HCT116 (cell line): ENCODE measurements at regions not wholly inside any gene's neighbourhood (a gene's known extent, or its start where the extent isn't known, plus 50 kb on each side); places are given as distances from the start of the nearest gene placed in this dataset.
"Not testable (repeated sequence)": the region's sequence is repeated elsewhere in the genome, so short reads cannot be mapped to it uniquely, and the experiment has no call there.

Experiments used
- ATAC-seq: fragments of 200-7000 bp; cut with Tn5 transposase; 2 replicates; pipeline ENCODE4 v1.9.1; 2020; ENCODE audit warnings: mild to moderate bottlenecking, moderate library complexity
- BruUV-seq: library from RNA; stranded (reverse); fragments of 400-500 nt; replicated peaks from 2 replicates; lab custom pipeline; 2021; lab: Mats Ljungman, UMichigan
- CTCF ChIA-PET: fragments of 300-600 bp; sonication (Branson Sonifier 250); formaldehyde crosslinking; loops from one replicate; lab custom pipeline; 2021; ENCODE audit warnings: antibody characterized with exemption; lab: Charles Lee
- POLR2A ChIA-PET: fragments of 300-600, 350-600 bp; sonication (Branson Sonifier 250); formaldehyde crosslinking; loops from one replicate; lab custom pipeline; 2021; ENCODE audit warnings: antibody characterized with exemption; lab: Charles Lee
- RAD21 ChIA-PET, 2 experiments: fragments of 300-600 bp; sonication (Branson Sonifier 250); formaldehyde crosslinking; loops; one replicate each; lab custom pipeline; 2023; ENCODE audit warnings: low total read pairs in 2 of 2; ENCODE audit not compliant: uncharacterized antibody in 2 of 2, unreplicated experiment in 2 of 2, low non-redundant PET in 1 of 2; lab: Charles Lee
- DNase-seq: peaks from one replicate; pipeline ENCODE4 v3.0.0-alpha.2; 2010; ENCODE audit warnings: low read depth, low spot score
- H2AFZ ChIP-seq: fragments of 200-600 bp; shearing (Covaris generic), sonication (generic); 2 replicates; pipeline ENCODE4 v1.6.1; 2017; ENCODE audit warnings: low read depth, mixed run types, mixed read lengths, antibody characterized with exemption, low read length; ENCODE audit not compliant: poor library complexity, severe bottlenecking
- H3K27ac ChIP-seq: 2 replicates; pipeline ENCODE4 v1.5.1; 2012; ENCODE audit warnings: low read depth, low read length
- H3K27me3 ChIP-seq: fragments of 200-600 bp; sonication (generic); 2 replicates; pipeline ENCODE4 v1.6.1; 2016; ENCODE audit warnings: mixed run types, low read length, mixed read lengths; ENCODE audit not compliant: insufficient read depth
- H3K36me3 ChIP-seq, 2 experiments: fragments of 200-500 bp in 1 of 2; fragments of 200-600 bp in 1 of 2; sonication (Bioruptor generic) in 1 of 2; sonication (generic) in 1 of 2; 2 replicates each; pipeline versions ENCODE4 v1.5.1 to v1.6.1; 2014 to 2016; ENCODE audit warnings: low read length in 2 of 2, inconsistent platforms in 1 of 2, mixed read lengths in 1 of 2, mixed run types in 1 of 2; ENCODE audit not compliant: insufficient read depth in 2 of 2, control insufficient read depth in 1 of 2
- H3K4me1 ChIP-seq, 2 experiments: fragments of 200-600 bp in 1 of 2; sonication (generic) in 1 of 2; 2 replicates each; pipeline versions ENCODE4 v1.5.1 to v1.6.1; 2012 to 2017; ENCODE audit warnings: low read length in 2 of 2, inconsistent platforms in 1 of 2, mild to moderate bottlenecking in 1 of 2, mixed read lengths in 1 of 2, mixed run types in 1 of 2, moderate library complexity in 1 of 2; ENCODE audit not compliant: insufficient read depth in 2 of 2, control insufficient read depth in 1 of 2
- H3K4me2 ChIP-seq: fragments of 200-600 bp; sonication (generic); 2 replicates; pipeline ENCODE4 v1.6.1; 2017; ENCODE audit warnings: mixed run types, low read length, mixed read lengths
- H3K4me3 ChIP-seq, 2 experiments: fragments of 200-600 bp in 1 of 2; sonication (generic) in 1 of 2; replicated peaks in 1 of 2; 2 replicates each; pipeline ENCODE4 v1.5.1; 2011 to 2016; ENCODE audit warnings: low read length in 2 of 2, control low read depth in 1 of 2, low read depth in 1 of 2, mild to moderate bottlenecking in 1 of 2, mixed read lengths in 1 of 2, mixed run types in 1 of 2
- H3K79me2 ChIP-seq: fragments of 200-600 bp; sonication (generic); 2 replicates; pipeline ENCODE4 v1.6.1; 2017; ENCODE audit warnings: mild to moderate bottlenecking, mixed run types, low read length, moderate library complexity, mixed read lengths; ENCODE audit not compliant: insufficient read depth
- H3K9ac ChIP-seq: fragments of 200-600 bp; sonication (generic); 2 replicates; pipeline ENCODE4 v1.6.1; 2016; ENCODE audit warnings: low read length, mixed read lengths
- H3K9me2 ChIP-seq: fragments of 200-600 bp; sonication (generic), shearing (Covaris generic); 2 replicates; pipeline ENCODE4 v1.6.1; 2017; ENCODE audit warnings: mixed run types, mild to moderate bottlenecking, moderate library complexity; ENCODE audit not compliant: insufficient read depth
- H3K9me3 ChIP-seq, 2 experiments: fragments of 200-500 bp in 1 of 2; fragments of 200-600 bp in 1 of 2; sonication (Bioruptor generic) in 1 of 2; sonication (generic) in 1 of 2; 2 replicates each; pipeline ENCODE4 v1.6.1; 2014 to 2017; ENCODE audit warnings: low read length in 2 of 2, mixed read lengths in 2 of 2, inconsistent platforms in 1 of 2, low read depth in 1 of 2, mild to moderate bottlenecking in 1 of 2, mixed run types in 1 of 2, moderate library complexity in 1 of 2; ENCODE audit not compliant: control insufficient read depth in 1 of 2, insufficient read depth in 1 of 2
- H4K20me1 ChIP-seq: fragments of 200-600 bp; sonication (generic), shearing (Covaris generic); 2 replicates; pipeline ENCODE4 v1.6.1; 2017; ENCODE audit warnings: mixed run types, mild to moderate bottlenecking, moderate library complexity; ENCODE audit not compliant: insufficient read depth
- CEBPB ChIP-seq: IDR thresholded peaks from 2 replicates; pipeline ENCODE4 v1.6.1; 2012; ENCODE audit warnings: low read depth
- ELF1 ChIP-seq: IDR thresholded peaks from 2 replicates; pipeline ENCODE4 v1.6.1; 2012; ENCODE audit warnings: low read depth, borderline replicate concordance
- POLR2A ChIP-seq: IDR thresholded peaks from 2 replicates; pipeline ENCODE4 v1.7.0; 2011; ENCODE audit warnings: borderline replicate concordance; ENCODE audit not compliant: insufficient read depth, insufficient read length; ENCODE audit errors: extremely low read depth
- POLR2AphosphoS5 ChIP-seq: IDR thresholded peaks from 2 replicates; pipeline ENCODE4 v1.6.1; 2011; ENCODE audit warnings: mild to moderate bottlenecking, low read depth, low read length, moderate library complexity
- TCF7L2 ChIP-seq: IDR thresholded peaks from 2 replicates; pipeline ENCODE4 v1.7.0; 2011; ENCODE audit warnings: borderline replicate concordance, inconsistent platforms; ENCODE audit not compliant: insufficient read depth, insufficient read length; ENCODE audit errors: extremely low read depth
- YY1 ChIP-seq: IDR thresholded peaks from 2 replicates; pipeline ENCODE4 v1.6.1; 2011; ENCODE audit warnings: low read length, low read depth, moderate library complexity, mild to moderate bottlenecking; ENCODE audit not compliant: insufficient replicate concordance; ENCODE audit errors: extremely low read depth
- ZBTB33 ChIP-seq: IDR thresholded peaks from 2 replicates; pipeline ENCODE4 v1.6.1; 2011; ENCODE audit warnings: mild to moderate bottlenecking, low read length, moderate library complexity; ENCODE audit not compliant: insufficient replicate concordance; ENCODE audit errors: extremely low read depth
- ZFX ChIP-seq: fragments of 450-650 bp; IDR thresholded peaks from 2 replicates; pipeline ENCODE4 v1.6.1; 2017
- ZNF274 ChIP-seq: fragments of 200-500 bp; sonication (Bioruptor generic); IDR thresholded peaks from 2 replicates; pipeline ENCODE4 v1.6.1; 2014; ENCODE audit warnings: mild to moderate bottlenecking, low read depth, low read length, inconsistent platforms
- intact Hi-C: fragments of 100-400 bp; cut with micrococcal nuclease; formaldehyde crosslinking; loops from 2 replicates; pipeline ENCODE4 v1.10.0; 2022
- TF ChIP-seq, protein P1 (sequence below): IDR thresholded peaks from 2 replicates; pipeline ENCODE4 v1.6.1; 2012

GRCh38 chr16:54987081-54987480 lies 56.4 kb downstream of the IRX5 start:
- POLR2A ChIA-PET, result no interaction called here
- H3K4me1 ChIP-seq, result no peaks in the 10 kb centered on the region
- RAD21 ChIA-PET, result no interaction called here
- no TSS peak for BruUV-seq
- no peak overlapping the region for H3K4me3 ChIP-seq
- H2AFZ ChIP-seq, result no peak overlapping the region
- TF ChIP-seq ZNF274 (no peak), ZFX (no peak), ELF1 (no peak), CEBPB (no peak), POLR2A (no peak), YY1 (no peak)
- no peaks in the 10 kb centered on the region for H3K36me3 ChIP-seq
- no peak overlapping the region for H3K4me2 ChIP-seq
- 0 out of 2 replicates have a peak, but pooled peaks cover 3% of the 10 kb centered on the region for H3K27me3 ChIP-seq
- no peak overlapping the region for H3K9ac ChIP-seq
- intact Hi-C loops, result no loop called here
- DNase-seq (no peak), ATAC-seq (no peak)
- no peak overlapping the region for H3K27ac ChIP-seq
- H4K20me1 ChIP-seq, result no peaks in the 10 kb centered on the region
- H3K9me2 ChIP-seq, result no peaks in the 10 kb centered on the region
- H3K79me2 ChIP-seq, result no peaks in the 10 kb centered on the region
- CTCF ChIA-PET, result no interaction called here
- H3K9me3 ChIP-seq, result no peaks in the 10 kb centered on the region

DNA sequence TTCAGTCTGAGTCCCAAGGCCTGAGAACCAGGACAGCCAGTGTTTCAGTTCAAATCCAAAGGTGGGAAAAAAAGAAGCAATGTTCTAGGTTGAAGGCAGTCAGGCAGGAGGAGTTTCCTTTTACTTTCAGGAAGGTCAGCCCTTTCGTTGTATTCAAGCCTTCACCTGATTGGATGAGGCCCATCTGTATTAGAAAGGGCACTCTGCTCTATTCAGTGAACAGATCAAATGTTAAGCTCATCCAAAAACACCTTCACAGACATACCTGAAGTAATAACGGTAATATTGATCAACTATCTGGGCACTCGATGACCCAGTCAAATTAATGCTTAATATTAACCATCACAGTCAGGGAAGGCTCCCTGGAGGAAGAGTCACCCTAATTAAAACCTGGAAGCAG lies 60.9 kb downstream of the IRX5 start:
- no peaks in the 10 kb centered on the region for H3K79me2 ChIP-seq
- H3K9ac ChIP-seq, result no peak overlapping the region
- DNase-seq, result no peak
- H3K4me1 ChIP-seq, result no peaks in the 10 kb centered on the region
- no peaks in the 10 kb centered on the region for H3K9me2 ChIP-seq
- H3K9me3 ChIP-seq, result no peaks in the 10 kb centered on the region
- H3K4me3 ChIP-seq, result no peak overlapping the region
- CTCF ChIA-PET, result no interaction called here
- H4K20me1 ChIP-seq, result no peaks in the 10 kb centered on the region
- no peak overlapping the region for H2AFZ ChIP-seq
- H3K27ac ChIP-seq, result no peak overlapping the region
- no peak overlapping the region for H3K4me2 ChIP-seq
- BruUV-seq, result no TSS peak
- no peak for TF ChIP-seq ZBTB33
- no peak for TF ChIP-seq TCF7L2
- TF ChIP-seq, protein P1, sequence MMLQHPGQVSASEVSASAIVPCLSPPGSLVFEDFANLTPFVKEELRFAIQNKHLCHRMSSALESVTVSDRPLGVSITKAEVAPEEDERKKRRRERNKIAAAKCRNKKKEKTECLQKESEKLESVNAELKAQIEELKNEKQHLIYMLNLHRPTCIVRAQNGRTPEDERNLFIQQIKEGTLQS, result no peak
- no peak for TF ChIP-seq POLR2A
- no peak for TF ChIP-seq POLR2AphosphoS5
- TF ChIP-seq, all 23 proteins: peak for 0
- Histone ChIP-seq H3K36me3 (no peaks in the 10 kb centered on the region), H3K27me3 (peaks cover 14% of the 10 kb centered on the region; the same call in 1 of the 2 replicates)
- intact Hi-C loops, result no loop called here
- ATAC-seq, result no peak
- ChIA-PET POLR2A (no interaction called here), RAD21 (no interaction called here)

- not testable (repeated sequence) for ATAC-seq
These were observed 61.3 kb downstream of the IRX5 start for GRCh38 chr16:54991946-54992345.

More at GRCh38 chr16:54991946-54992345, 61.3 kb downstream of the IRX5 start:
- H3K9me3 ChIP-seq, H3K4me2 ChIP-seq, RAD21 ChIA-PET, CTCF ChIA-PET, H3K4me3 ChIP-seq, intact Hi-C loops, H3K4me1 ChIP-seq, BruUV-seq, H3K79me2 ChIP-seq, H3K9ac ChIP-seq, H3K9me2 ChIP-seq, DNase-seq, H4K20me1 ChIP-seq, POLR2A ChIA-PET, H2AFZ ChIP-seq, H3K27ac ChIP-seq, H3K36me3 ChIP-seq: not testable (repeated sequence)
- H3K27me3 ChIP-seq, result peaks cover 19% of the 10 kb centered on the region; the same call in 1 of the 2 replicates
